HEK293T (cell line): ENCODE measurements at regions not wholly inside any gene's neighbourhood (a gene's known extent, or its start where the extent isn't known, plus 50 kb on each side); places are given as distances from the start of the nearest gene placed in this dataset.

Experiments
- FOXA1 ChIP-seq: fragments of 450-650 bp; IDR thresholded peaks from 2 replicates; pipeline ENCODE4 v1.6.1; 2016; ENCODE audit warnings: mild to moderate bottlenecking
- FOXK2 ChIP-seq: fragments of 450-650 bp; IDR thresholded peaks from 2 replicates; pipeline ENCODE4 v1.6.1; 2016; ENCODE audit warnings: mild to moderate bottlenecking
- HDGF ChIP-seq: fragments of 450-650 bp; IDR thresholded peaks from 2 replicates; pipeline ENCODE4 v1.6.1; 2017; ENCODE audit warnings: antibody characterized with exemption, borderline replicate concordance
- SP1 ChIP-seq: fragments of 450-650 bp; IDR thresholded peaks from 2 replicates; pipeline ENCODE4 v1.6.1; 2017

DNA sequence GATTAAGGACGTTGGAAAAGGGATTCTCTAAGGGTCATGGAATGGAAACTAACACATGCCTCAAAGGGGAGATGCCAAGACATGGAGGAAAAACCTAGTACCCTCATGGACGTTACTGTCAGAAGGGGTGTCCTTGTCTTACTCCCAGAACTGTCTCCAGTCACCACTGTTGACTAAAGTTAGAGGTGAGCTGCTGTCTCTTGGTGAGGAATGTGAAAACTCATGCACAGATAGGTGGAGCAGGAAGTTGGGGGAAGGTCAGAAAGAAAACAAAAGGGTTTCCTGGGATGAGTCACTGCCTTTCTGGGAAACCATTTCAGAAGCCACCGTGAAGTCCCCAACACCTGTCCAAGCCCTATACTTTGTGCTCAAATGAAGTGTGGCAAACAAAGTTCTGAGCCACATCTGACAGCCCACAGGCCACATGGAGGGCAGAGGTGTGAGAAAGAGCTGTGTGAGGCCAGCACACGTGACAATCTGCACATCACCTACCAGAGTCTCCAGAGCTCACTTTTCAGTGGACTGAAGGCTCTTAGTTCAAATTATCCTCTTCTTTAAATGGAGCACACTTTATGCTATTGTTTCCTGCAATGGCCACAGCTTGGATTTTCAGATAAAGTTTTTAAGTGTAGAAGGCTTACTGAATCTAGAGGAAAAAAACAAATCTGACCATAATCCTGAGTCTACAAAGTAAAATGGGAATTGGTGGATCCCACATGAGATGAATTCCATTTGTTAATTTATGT lies 92.9 kb upstream of the EGLN3 start:
- TF ChIP-seq SP1 (no peak), FOXK2 (no peak), HDGF (no peak), FOXA1 (no peak)
